ENCODE measurements at regions not wholly inside any gene's neighbourhood (a gene's known extent, or its start where the extent isn't known, plus 50 kb on each side); places are given as distances from the start of the nearest gene placed in this dataset.

- H3K36me3 ChIP-seq (ENCODE audit: control insufficient read depth, insufficient read depth, low read length): no peaks in the 10 kb centered on the region
- no peak overlapping the region for H3K27ac ChIP-seq (ENCODE audit: low read length)
- no peaks in the 10 kb centered on the region for H3K27me3 ChIP-seq (ENCODE audit: control insufficient read depth, insufficient read depth, low read length)
- DNase-seq: no peak
- no peaks in the 10 kb centered on the region for H3K4me1 ChIP-seq (ENCODE audit: control insufficient read depth, insufficient read depth, low read length)
- peaks cover 2% of the 10 kb centered on the region for H3K9me3 ChIP-seq (replicated peaks; ENCODE audit: control insufficient read depth, low read depth, low read length)
- no peak overlapping the region for H3K4me3 ChIP-seq (ENCODE audit: low read length)
- 94% methylated on average over 3 of the region's 11 CpGs for WGBS (ENCODE audit: insufficient coverage)
These were observed 59.5 kb upstream of the SEZ6L start for GRCh38 chr22:26109686-26110315.

GRCh38 chr22:26114826-26115225 lies 54.4 kb upstream of the SEZ6L start:
- H3K36me3 ChIP-seq (ENCODE audit: control insufficient read depth, insufficient read depth, low read length): no peaks in the 10 kb centered on the region
- no peaks in the 10 kb centered on the region for H3K4me1 ChIP-seq (ENCODE audit: control insufficient read depth, insufficient read depth, low read length)
- peaks cover 1% of the 10 kb centered on the region for H3K9me3 ChIP-seq (replicated peaks; ENCODE audit: control insufficient read depth, low read depth, low read length)
- no peak overlapping the region for H3K27ac ChIP-seq (ENCODE audit: low read length)
- no peak for DNase-seq
- no CpG with 5 or more reads among the region's 1 CpG for WGBS (ENCODE audit: insufficient coverage)
- no peak overlapping the region for H3K4me3 ChIP-seq (ENCODE audit: low read length)
- no peaks in the 10 kb centered on the region for H3K27me3 ChIP-seq (ENCODE audit: control insufficient read depth, insufficient read depth, low read length)

GRCh38 chr22:26115266-26115665 lies 54.0 kb upstream of the SEZ6L start:
- Histone ChIP-seq H3K4me3 (ENCODE audit: low read length) (no peak overlapping the region), H3K9me3 (replicated peaks; ENCODE audit: control insufficient read depth, low read depth, low read length) (no peaks in the 10 kb centered on the region), H3K4me1 (ENCODE audit: control insufficient read depth, insufficient read depth, low read length) (no peaks in the 10 kb centered on the region), H3K36me3 (ENCODE audit: control insufficient read depth, insufficient read depth, low read length) (no peaks in the 10 kb centered on the region), H3K27ac (ENCODE audit: low read length) (no peak overlapping the region), H3K27me3 (ENCODE audit: control insufficient read depth, insufficient read depth, low read length) (no peaks in the 10 kb centered on the region)
- no peak for DNase-seq

Data from muscle of leg (tissue), 3 donors.